ENCODE measurements at regions not wholly inside any gene's neighbourhood (a gene's known extent, or its start where the extent isn't known, plus 50 kb on each side); places are given as distances from the start of the nearest gene placed in this dataset.

- no peak for ATAC-seq
- Histone ChIP-seq H3K27ac (ENCODE audit: extremely low read depth, low read depth, low read length) (no peak overlapping the region), H3K36me3 (ENCODE audit: control insufficient read depth, insufficient read depth, low read length) (no peaks in the 10 kb centered on the region), H4K20me1 (replicated peaks; ENCODE audit: control insufficient read depth, insufficient read depth, low read length) (no peaks in the 10 kb centered on the region), H3K4me1 (replicated peaks in 1 of 2; ENCODE audit: control insufficient read depth in 2 of 2, insufficient read depth in 2 of 2, low read length in 2 of 2) (no peaks in the 10 kb centered on the region), H3K4me3 (no peak overlapping the region), H3K9me3 (replicated peaks; ENCODE audit: control insufficient read depth, insufficient read depth, low read depth, low read length) (no peaks in the 10 kb centered on the region), H3K79me2 (ENCODE audit: control insufficient read depth, insufficient read depth, low read length) (no peaks in the 10 kb centered on the region), H3K9me1 (ENCODE audit: control insufficient read depth, insufficient read depth, low read length) (no peaks in the 10 kb centered on the region), H3K9ac (ENCODE audit: insufficient read depth in 1 of 2, low read depth in 2 of 2, low read length in 2 of 2) (no peak overlapping the region), H3K27me3 (ENCODE audit: control insufficient read depth in 2 of 2, insufficient read depth in 2 of 2, low read length in 2 of 2) (no peaks in the 10 kb centered on the region), H3K4me2 (ENCODE audit: insufficient read depth, low read length) (no peak overlapping the region), H2AFZ (ENCODE audit: low read depth, low read length) (no peak overlapping the region)
- BruUV-seq (replicated peaks), result no TSS peak
- intact Hi-C loops (cut with micrococcal nuclease), result no loop called here
- CTCF ChIA-PET (ENCODE audit: low intra/inter-chr PET ratio), result interaction anchor here (0.6 kb wide), 1 partner anchor 13 kb away, joined by 3 read pairs; no protein-coding TSS in a partner anchor
- DNase-seq (ENCODE audit: extremely low read depth in 1 of 4, low spot score in 3 of 4), result no peak
- no peak for TF ChIP-seq NCOR1 (IDR thresholded peaks at IDR 0.05)
- TF ChIP-seq PHB2 (IDR thresholded peaks at IDR 0.05; ENCODE audit: low read depth), result no peak
- no peak for TF ChIP-seq RB1 (IDR thresholded peaks at IDR 0.05; ENCODE audit: low read depth)
- TF ChIP-seq GABPB1 (CRISPR knock-in tag; IDR thresholded peaks at IDR 0.05), result no peak
- no peak for TF ChIP-seq RFX5 (IDR thresholded peaks at IDR 0.05; ENCODE audit: low read depth, low read length)
- TF ChIP-seq FUS (optimal IDR thresholded peaks at IDR 0.05; ENCODE audit: low read depth, low read length), result no peak
- TF ChIP-seq FOXO4 (CRISPR knock-in tag; IDR thresholded peaks at IDR 0.05), result no peak
- no peak for TF ChIP-seq DACH1 (IDR thresholded peaks at IDR 0.05; ENCODE audit: partially characterized antibody)
- no peak for TF ChIP-seq LCOR (CRISPR knock-in tag; IDR thresholded peaks at IDR 0.05)
- no peak for TF ChIP-seq NONO (IDR thresholded peaks at IDR 0.05; ENCODE audit: low read depth in 2 of 2, low read length in 1 of 2)
- no peak for TF ChIP-seq ZBTB33 (CRISPR knock-in tag; IDR thresholded peaks at IDR 0.05)
- no peak for TF ChIP-seq KAT2B (IDR thresholded peaks at IDR 0.05; ENCODE audit: low read depth, low read length)
- no peak for TF ChIP-seq CEBPZ (IDR thresholded peaks at IDR 0.05; ENCODE audit: borderline replicate concordance, low read depth, low read length)
- WGBS (ENCODE audit: insufficient coverage, low coverage, missing lambda C conversion rate), result 5% methylated on average over 2 of the region's 2 CpGs
- POLR2A ChIA-PET, result no interaction called here
- in situ Hi-C loops (cut with MboI), result no loop called here
- no peak for FAIRE-seq
These were observed 1214.8 kb upstream of the GJE1 start for GRCh38 chr6:140917911-140918310.

Measured in K562 (cell line).